ENCODE measurements at regions not wholly inside any gene's neighbourhood (a gene's known extent, or its start where the extent isn't known, plus 50 kb on each side); places are given as distances from the start of the nearest gene placed in this dataset.

- TF ChIP-seq, protein P1, sequence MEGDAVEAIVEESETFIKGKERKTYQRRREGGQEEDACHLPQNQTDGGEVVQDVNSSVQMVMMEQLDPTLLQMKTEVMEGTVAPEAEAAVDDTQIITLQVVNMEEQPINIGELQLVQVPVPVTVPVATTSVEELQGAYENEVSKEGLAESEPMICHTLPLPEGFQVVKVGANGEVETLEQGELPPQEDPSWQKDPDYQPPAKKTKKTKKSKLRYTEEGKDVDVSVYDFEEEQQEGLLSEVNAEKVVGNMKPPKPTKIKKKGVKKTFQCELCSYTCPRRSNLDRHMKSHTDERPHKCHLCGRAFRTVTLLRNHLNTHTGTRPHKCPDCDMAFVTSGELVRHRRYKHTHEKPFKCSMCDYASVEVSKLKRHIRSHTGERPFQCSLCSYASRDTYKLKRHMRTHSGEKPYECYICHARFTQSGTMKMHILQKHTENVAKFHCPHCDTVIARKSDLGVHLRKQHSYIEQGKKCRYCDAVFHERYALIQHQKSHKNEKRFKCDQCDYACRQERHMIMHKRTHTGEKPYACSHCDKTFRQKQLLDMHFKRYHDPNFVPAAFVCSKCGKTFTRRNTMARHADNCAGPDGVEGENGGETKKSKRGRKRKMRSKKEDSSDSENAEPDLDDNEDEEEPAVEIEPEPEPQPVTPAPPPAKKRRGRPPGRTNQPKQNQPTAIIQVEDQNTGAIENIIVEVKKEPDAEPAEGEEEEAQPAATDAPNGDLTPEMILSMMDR (conservative IDR thresholded peaks at IDR 0.05; ENCODE audit: low read depth, low read length): no peak
- no peak for TF ChIP-seq EZH2phosphoT487 (IDR thresholded peaks at IDR 0.05; ENCODE audit: borderline replicate concordance, low read length)
- TF ChIP-seq EZH2 (IDR thresholded peaks at IDR 0.05; ENCODE audit: low read length, unreplicated experiment): no peak
Observed at GRCh38 chr5:112083623-112084022, 326.6 kb upstream of the NREP start.
